ACHN (cell line): ENCODE measurements at regions not wholly inside any gene's neighbourhood (a gene's known extent, or its start where the extent isn't known, plus 50 kb on each side); places are given as distances from the start of the nearest gene placed in this dataset.

Experiments
- DNase-seq: peaks from one replicate; pipeline ENCODE4 v3.0.0-alpha.2; 2015
- in situ Hi-C: cut with HindIII; loops from 2 replicates; pipeline ENCODE4 v1.10.0; 2017; ENCODE audit warnings: low sequenced_read_pairs, low pct_ligation_motif_present, low pct_unique_long_range_greater_than_20kb

DNA sequence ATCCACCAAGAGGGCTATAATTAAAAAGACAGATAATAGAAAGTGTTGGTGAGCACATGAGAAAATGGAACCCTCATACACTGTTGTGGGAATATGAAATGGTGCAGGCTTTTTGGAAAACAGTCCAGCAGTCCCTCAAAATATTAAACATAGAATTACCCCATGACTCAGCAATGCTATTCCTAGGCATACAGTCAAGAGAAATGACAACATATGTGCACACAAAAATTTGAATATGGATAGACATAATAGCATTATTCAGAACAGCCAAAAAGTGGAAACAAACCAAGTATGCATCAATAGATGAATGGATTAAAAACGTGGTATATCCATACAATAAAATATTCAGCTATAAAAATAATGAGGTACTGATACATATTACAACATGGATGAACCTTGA, 64.5 kb upstream of the GDF10 start:
- in situ Hi-C loops: no loop called here
- no peak for DNase-seq

DNA sequence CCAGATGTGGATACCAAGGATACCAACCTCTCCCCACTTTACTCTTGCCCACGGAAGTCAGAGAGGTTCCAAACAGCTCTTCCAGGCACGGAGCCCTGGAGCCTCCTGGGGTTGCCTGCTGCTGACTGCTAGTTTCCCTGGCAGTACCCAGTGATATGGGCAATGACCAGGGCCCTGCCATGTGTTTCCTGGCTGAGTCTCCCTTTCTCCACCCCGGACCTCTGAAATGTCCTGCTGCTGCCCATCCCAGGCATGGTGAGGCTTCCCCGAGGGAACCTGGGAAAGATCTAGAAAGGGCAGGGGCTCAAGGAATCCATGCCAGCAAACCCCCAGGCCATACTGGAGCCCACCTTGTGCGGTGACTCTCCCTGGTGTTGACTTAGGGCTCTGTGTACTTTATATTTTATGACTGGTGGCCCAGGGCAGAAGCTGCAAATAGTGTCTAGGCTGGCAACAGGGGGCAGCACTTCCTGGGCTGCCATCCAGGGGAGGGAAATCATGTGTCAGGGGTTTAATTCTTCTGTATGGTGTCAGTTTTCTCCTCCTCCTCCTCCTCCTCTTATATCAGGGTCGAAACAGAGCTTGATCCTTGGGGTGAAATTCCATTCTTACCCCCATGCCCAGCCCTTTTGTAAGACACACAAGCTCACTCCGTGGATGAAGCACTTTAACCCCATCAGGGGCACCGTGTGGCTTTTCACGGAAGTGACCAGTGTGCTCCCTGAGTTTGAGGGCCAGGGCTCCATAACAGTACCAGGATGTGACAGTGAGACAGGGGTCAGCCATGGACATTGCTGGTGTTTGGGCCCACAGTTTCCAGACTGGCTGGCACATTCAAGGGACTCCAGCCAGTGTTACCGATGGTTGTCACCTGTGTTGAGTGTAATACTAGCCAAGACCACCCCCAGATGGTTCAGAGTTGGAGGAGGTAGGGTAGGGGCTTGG, 62.4 kb upstream of the GDF10 start:
- in situ Hi-C loops: no loop called here

DNA sequence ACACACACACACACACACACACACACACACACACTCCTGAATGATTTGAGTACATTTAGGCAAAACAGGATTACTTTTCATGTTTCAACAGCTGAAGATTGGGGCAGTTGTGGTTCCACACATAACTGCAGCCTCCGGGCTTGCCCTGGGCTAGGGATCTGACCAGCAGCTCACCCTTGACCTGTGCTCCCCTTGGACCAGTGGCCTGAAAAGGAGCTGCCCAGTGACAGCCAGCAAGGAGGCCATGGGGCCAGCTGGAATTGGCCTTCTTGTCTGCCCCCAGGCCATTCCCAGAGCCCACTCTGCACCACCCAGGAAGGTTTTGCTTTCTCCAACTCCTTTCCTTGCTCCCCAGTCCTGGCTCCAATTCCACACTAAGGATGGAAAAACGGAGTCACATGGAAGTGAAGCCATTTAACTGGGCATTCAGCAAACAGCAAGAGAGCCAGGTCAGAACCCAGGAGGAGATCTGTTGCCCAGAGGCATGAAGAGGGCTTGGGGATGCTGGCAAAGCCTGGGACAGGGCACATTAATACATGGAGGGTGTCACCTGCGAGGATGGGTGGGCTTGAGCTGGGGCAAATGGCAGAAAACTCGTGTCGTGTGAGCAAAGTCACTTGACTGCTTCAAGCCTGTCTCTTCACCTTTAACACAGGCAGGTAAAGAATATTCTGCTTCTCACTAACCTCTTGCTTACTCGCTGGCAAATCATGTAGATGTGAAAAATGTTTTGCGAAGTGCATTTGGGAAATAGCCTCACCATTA, 61.5 kb upstream of the GDF10 start:
- in situ Hi-C loops: no loop called here
- DNase-seq: no peak

More for the DNA sequence above, 62.4 kb upstream of the GDF10 start:
- no peak for DNase-seq

DNA sequence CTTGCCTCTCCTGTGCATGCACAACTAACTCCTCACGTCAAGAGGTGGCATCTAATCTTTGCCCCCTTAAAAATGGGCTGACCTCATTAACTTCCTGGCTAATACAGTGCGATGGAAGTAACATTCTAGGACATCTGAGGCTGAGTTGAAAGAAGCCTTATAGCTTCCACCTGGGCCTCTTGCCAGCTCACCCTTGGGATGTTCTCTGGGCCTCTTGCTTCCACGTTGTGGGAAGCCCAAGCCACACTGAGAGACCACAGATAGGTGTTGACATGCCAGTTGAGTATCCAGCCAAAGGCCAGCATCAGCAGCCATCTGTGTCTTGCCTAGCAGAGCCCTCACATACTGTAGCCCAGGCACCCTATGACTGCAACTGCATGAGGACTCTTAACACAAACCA, 60.8 kb upstream of the GDF10 start:
- in situ Hi-C loops: no loop called here
- no peak for DNase-seq

DNA sequence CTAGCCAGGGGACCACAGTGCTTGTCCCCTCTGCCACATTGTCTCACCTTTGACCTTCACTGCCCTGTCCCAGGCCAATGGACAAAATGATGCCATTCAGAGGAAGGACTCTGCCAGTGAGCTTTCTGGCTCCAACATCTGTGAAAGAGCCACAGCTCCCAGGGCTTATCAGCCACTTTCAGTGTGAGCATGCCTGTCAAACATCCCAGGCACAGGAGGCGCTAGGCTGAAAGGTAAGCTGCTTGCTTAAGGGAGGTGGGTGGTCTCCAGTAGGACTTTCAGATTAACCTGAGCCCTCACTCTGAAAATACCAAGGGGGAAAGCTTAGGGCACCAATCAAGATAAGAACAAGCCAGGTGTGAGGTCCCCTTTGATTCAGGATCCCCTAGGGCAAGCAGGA, 59.8 kb upstream of the GDF10 start:
- in situ Hi-C loops: no loop called here
- no peak for DNase-seq

DNA sequence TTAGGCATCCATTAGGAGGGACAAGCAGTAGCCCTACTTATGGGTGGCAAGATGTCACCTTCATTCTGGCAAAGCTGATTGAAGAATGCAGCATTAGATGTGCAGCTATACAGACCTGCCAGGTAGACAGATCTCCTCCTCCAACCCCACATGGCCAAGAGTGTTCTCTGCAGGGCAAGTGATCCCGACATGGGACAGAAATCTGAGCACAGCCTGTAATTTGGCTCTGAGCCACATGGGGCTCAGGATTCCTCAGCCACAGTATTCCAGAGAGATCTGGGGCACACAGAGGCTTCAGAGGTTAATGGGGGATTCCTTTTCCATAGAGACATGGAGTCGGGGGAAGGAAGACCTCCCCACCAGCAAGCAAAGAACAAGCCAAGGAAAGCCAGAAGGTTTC, 58.7 kb upstream of the GDF10 start:
- in situ Hi-C loops: no loop called here
- no peak for DNase-seq

DNA sequence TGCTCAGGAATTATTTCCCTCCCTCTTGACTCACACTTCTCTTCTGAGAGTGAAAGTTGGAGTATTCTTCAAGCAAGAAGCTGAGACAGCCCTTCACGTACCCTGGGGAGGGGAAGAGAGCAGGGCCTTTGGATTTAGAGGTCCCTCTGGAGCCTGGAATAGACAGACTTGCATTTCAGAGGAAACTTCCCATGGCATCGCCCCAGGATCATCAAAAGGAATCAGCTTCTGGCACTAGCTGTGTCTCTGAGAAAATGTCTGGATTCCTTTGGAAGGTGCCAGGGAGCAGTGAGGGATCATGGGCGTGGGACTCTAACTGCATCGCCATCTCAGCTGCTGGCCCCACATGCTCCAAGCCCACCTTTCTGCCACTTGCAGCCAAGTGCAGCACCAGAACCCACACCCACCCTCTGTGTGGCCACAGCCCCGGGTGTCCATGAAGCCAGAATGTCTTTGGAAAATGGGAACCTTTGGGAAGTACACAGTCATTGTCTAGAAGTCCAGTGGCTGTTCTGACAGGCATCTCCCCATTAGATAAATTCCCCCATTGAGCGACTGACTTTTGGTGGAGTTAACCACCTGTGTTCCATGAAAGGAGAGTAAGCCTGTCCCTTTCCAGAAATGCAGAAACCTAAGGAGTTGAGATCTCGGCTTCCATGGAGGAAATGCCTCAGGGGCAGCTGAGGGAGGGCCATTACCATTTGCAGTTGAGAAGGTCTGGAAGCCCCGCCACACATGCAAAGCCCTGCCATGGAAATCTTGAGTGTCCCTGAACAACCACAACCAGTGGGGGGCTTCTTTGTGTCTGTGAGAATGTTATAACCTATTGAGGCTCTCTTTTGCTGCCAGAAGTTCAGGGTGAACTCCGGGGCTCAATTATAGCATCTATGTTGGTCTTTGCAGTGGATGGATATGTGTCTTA, 57.8 kb upstream of the GDF10 start:
- in situ Hi-C loops: no loop called here
- DNase-seq: no peak

DNA sequence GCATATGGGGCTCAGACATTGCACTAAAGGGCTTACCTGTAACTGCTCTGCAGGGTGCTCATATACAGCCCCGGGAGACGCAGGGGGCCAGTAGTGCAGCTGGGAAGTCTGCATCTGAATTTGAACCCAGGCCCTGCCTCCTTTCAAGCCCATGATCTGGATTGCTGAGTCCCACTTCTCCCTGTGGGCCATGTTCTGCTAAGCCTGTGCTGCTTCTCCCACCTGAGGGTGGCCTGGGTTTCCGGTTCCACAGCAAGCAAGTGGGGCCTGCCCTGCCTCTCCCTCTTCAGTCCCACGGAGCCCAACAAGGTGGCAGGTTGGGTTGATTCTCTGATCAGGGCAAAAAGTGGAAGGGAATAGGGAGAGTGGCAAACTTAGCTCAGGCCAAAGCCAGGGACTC, 56.6 kb upstream of the GDF10 start:
- in situ Hi-C loops: no loop called here
- DNase-seq: no peak

DNA sequence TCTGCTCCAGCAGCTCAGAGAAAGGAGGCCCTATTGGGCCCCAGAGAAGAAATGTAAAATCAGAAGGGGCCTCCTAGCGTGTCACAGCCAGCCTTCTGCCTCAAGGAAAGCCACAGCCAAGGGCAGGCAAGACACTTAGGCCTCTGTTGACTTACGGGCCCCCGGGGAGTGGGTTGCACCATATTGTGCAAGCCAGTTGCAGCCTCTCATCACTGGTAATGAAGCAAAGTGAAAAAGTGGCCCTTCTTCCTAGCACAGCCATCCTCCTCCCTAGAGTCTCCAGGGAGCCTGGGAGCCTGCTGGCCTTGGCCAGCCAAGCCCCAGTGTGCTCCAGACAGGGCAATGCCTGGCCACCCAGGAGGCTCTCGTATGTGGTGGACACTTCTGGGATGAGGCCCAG, 56.2 kb upstream of the GDF10 start:
- in situ Hi-C loops: no loop called here
- no peak for DNase-seq

DNA sequence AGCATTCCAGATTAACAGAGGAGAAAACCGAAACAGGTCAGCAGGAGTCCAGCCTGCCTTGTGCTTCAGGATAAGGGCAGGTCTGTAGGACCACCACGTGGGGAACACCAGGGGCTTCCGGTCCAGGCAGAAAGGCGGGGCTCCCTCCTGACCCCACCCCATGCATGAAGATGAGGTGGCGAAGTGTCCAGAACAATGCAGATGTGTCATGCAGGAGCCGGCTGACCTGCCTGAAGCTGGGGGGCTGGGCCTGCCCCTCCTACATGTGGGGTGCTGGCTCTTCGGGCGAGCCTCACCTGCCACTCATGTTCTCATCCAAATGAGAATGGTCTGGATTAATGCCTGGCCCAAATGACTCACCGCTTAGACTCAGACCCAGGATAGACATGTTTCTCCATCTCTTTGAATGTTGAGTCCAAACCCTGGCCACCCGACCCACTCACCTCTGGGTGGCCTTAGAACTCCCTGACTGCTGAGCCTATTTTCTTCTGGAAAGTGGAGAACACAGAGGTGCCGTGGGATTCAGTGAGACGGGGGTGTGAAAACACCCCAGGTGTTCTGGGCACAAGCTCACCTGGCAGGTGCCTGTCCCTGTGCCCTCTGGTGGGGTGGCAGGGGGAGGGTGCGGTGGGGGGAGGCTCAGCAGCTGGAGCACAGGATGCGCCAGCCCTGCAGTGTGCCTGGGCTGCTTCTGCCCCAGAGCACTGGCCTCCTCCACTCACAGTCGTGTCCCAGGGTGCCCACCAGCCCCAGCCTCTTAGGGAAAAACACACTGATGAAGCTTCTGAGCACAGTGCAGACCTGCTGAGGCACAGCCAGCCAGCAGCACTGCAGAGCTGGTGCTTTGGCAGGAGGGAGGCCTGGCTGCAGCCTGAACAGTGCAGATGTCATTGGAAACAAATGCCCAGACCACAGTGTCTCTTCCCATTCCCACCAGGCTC, 55.2 kb upstream of the GDF10 start:
- in situ Hi-C loops: no loop called here
- DNase-seq: no peak

DNA sequence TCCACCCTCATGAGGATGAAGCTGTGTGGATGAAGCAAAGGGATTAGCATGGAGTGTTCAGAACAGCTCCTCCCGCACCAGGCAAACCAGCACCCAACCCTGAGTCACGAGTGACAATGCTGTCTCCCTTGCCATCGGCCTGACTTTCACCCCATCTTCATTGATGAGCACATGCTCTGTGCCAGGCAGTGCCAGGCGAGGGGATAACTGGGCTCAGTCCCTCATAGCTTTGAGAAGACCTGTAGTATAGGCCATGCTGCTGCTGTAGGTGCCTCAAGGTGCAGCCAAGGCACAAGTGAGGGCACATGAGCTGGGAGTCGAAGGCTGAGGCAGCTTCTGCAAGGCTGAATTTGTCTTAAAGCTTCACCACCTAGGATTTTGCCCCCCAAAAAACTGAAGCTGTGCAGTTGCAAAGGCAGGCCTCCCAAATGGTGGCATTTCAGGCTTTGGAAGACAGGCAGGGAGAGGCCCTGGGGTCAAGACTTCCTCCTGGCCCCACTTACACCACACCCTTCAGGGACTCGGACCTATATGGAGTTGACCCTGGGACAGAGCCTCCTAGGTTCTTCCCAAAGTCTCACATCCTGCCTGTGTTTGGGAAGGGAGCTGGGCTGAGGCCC, 54.2 kb upstream of the GDF10 start:
- DNase-seq: no peak
- in situ Hi-C loops: no loop called here

DNA sequence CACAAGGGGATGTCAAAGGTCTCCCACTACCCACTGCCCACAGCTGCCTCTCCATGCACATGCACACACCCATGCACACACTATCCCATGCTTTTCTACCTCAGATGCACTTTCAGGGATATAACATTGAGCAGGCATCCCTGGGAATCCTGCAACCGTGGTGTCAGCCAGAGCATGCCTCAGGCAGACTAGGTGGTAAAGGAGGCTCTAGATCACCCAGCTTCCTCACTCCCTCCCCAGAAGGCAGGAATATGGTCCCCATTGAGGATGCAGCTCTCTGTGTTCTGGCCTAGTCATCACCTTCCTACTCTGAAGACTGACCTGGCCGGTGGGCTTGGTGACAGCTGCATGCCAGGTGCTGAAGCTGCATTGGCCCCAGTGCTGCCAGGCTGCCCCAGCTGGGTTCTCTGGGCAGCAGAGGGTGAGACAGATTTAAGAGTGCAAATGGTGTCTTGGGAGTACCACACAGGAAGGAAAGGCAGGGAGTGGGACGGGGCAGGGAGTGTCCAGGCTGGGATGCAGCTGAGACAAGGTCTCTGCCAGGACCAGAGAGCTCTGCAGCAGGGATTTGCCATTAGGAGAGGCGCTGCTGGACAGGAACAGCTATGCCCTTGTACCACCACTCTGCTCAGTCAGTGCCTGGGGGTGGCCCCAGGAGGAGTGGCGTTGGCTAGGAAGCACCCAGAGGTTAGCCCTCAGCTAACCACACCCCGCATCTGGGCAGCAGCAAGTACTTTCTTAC, 53.4 kb upstream of the GDF10 start:
- in situ Hi-C loops: no loop called here
- DNase-seq: no peak

DNA sequence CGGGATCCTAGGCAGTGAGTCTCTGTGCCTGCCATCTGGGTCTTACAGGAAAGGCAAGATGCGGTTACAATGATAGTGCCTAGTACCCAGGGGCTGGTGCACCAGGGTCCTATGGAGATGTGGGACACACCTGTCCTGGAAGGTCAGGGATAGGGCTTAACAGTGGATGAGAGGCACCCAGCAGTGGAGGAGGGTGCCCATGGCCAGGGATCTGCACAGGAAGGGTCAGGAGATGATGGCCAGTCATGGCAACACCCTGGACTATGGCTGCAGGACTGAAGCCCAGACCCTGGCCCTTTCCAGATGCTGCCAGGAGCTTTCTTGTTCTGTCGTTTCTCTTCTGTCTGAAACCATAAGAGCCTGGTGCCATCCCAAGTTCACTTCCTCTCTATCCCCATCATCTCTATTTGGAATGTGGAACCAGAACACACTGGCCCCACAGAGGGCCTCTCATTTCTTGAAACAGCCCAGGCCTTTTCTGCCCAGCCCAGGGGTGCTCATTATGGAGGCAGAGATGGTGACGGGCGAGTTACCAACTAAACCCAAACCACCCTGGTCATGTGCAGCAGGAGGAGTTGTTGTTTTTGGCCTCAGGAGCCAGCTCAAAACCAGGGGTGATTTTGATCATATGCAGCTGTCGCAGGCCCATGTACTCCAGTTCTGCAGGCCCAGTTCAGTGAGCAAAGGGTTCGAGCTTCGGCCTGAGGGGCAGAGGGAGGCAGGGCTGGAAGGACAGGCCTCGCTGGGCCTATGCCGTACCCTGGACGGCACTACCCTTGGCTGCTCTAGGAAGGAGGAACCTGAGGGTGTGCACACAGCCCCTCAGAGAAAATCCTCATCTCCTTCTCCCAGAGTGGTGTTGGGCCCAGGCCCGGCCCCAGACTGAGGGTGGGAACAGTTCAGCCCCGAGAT, 52.6 kb upstream of the GDF10 start:
- DNase-seq: no peak
- in situ Hi-C loops: no loop called here

DNA sequence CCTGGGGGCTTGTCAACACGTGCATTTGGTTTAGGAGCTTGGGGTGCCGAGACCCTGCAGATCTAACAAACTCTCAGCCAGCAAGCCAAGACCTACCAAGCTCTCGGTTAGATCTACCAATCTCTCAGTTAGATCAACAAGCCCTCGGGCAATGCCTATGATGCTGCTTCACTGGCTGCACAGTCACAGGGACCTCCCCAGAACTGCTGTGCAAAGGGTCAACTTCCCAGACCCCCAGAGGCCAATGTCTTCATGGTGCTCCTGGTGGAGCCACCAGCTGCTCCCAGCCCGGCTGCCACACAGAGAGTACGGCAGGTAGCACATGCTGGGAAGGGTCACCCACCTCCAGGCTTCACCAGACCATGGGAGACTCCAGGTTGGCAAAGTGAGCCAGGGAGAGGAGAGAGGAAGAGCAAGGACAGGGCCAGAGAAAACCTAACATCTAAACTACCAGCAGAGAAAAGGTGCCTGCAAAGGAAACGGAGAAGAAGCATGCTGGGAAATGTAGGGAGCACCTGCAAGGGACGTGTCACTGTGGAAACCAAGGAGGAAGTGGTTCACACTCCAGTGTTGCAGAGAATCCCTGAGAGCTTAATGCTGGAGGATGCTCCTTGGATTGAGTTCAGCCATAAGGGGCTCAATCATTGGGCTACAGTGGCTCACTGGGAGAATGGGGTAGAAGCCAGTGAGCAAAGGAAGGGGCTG, 51.5 kb upstream of the GDF10 start:
- DNase-seq: no peak
- in situ Hi-C loops: no loop called here

DNA sequence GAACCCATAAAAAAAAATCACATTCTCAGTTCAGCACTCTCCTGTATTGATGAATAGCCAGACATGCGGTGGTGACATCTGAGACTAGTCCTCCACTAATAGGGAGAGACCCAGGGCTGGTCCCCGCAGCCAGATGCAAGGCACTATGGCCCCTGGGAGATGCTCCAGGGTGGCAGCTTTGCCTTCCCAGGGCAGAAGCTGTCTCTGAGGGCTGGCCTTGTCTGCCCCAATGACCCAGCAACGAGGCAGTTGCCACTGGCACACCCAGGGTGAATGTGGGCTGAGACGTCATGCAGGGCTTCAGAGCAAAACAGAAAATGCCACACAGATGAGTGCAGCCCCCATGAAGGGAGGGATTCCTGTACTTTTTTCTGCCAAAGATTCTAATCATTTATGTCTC, 50.1 kb upstream of the GDF10 start:
- in situ Hi-C loops: no loop called here
- DNase-seq: no peak
